ENCODE measurements at regions not wholly inside any gene's neighbourhood (a gene's known extent, or its start where the extent isn't known, plus 50 kb on each side); places are given as distances from the start of the nearest gene placed in this dataset.

DNA sequence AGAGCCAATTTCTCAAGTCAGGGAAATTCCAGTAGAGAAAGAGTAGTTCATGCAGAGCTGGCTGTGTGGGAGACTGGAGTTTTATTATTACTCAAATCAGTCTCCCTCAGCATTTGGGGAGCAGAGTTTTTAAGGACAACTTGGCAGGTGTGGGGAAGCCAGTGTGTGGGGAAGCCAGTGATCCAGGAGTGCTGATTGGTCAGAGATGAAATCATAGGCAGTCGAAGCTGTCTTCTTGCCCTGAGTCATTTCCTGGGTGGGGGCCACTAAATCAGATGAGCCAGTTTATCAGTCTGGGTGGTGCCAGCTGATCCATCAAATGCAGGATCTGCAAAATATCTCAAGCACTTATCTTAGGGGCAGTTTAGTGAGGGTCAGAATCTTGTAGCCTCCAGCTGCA is 194.6 kb upstream of the NRG3 start:
- TF ChIP-seq POLR2A (IDR thresholded peaks at IDR 0.05), result no peak
- TF ChIP-seq, protein P1, sequence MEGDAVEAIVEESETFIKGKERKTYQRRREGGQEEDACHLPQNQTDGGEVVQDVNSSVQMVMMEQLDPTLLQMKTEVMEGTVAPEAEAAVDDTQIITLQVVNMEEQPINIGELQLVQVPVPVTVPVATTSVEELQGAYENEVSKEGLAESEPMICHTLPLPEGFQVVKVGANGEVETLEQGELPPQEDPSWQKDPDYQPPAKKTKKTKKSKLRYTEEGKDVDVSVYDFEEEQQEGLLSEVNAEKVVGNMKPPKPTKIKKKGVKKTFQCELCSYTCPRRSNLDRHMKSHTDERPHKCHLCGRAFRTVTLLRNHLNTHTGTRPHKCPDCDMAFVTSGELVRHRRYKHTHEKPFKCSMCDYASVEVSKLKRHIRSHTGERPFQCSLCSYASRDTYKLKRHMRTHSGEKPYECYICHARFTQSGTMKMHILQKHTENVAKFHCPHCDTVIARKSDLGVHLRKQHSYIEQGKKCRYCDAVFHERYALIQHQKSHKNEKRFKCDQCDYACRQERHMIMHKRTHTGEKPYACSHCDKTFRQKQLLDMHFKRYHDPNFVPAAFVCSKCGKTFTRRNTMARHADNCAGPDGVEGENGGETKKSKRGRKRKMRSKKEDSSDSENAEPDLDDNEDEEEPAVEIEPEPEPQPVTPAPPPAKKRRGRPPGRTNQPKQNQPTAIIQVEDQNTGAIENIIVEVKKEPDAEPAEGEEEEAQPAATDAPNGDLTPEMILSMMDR (IDR thresholded peaks at IDR 0.05), result no peak
